Gastroesophageal sphincter (tissue), 3 donors: ENCODE measurements at regions not wholly inside any gene's neighbourhood (a gene's known extent, or its start where the extent isn't known, plus 50 kb on each side); places are given as distances from the start of the nearest gene placed in this dataset.

Experiments
- CTCF ChIP-seq, 4 experiments: fragments of 200-600 bp in 2 of 4; fragments of 450-650 bp in 2 of 4; sonication (generic) in 1 of 4; IDR thresholded peaks; one replicate each; pipeline ENCODE4 v1.5.1; 2017 to 2019; ENCODE audit warnings: antibody characterized with exemption in 4 of 4, mild to moderate bottlenecking in 2 of 4, moderate library complexity in 2 of 4
- POLR2AphosphoS5 ChIP-seq: sonication (generic); formaldehyde crosslinking; IDR thresholded peaks from one replicate; pipeline ENCODE4 v1.6.1; 2017; ENCODE audit warnings: antibody characterized with exemption

DNA sequence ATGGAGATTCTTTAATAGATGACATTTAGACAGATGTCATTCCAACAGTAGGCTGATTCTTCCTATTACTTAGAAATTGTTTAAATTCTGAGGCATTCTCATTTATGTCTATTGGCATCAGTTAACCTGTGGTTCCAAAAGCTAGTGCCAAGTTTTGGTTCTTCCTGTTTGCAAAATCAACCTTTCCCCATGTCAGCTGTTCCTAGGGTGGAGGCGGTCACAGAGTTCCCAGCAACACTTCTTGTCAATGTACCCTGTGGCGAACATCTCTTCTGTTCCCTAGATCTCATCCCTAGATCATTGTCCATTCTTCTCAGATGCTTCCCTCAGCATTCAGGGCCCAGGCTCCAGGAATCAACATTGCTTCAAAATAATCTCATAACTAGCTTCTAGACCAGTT is 140.9 kb downstream of the PHLDA1 start:
- TF ChIP-seq CTCF (IDR thresholded peaks at IDR 0.05), result no peak
- no peak for TF ChIP-seq POLR2AphosphoS5
